ENCODE measurements at regions not wholly inside any gene's neighbourhood (a gene's known extent, or its start where the extent isn't known, plus 50 kb on each side); places are given as distances from the start of the nearest gene placed in this dataset.

- TF ChIP-seq, protein P1, sequence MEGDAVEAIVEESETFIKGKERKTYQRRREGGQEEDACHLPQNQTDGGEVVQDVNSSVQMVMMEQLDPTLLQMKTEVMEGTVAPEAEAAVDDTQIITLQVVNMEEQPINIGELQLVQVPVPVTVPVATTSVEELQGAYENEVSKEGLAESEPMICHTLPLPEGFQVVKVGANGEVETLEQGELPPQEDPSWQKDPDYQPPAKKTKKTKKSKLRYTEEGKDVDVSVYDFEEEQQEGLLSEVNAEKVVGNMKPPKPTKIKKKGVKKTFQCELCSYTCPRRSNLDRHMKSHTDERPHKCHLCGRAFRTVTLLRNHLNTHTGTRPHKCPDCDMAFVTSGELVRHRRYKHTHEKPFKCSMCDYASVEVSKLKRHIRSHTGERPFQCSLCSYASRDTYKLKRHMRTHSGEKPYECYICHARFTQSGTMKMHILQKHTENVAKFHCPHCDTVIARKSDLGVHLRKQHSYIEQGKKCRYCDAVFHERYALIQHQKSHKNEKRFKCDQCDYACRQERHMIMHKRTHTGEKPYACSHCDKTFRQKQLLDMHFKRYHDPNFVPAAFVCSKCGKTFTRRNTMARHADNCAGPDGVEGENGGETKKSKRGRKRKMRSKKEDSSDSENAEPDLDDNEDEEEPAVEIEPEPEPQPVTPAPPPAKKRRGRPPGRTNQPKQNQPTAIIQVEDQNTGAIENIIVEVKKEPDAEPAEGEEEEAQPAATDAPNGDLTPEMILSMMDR (IDR thresholded peaks at IDR 0.05): no peak
- TF ChIP-seq TCF7L2 (IDR thresholded peaks at IDR 0.05; ENCODE audit: low read depth, low read length): no peak
Observed at GRCh38 chr3:139202959-139203349, 140.9 kb upstream of the MRPS22 start.

Data from Panc1 (cell line).